Activated T-cell treated with anti-CD3 and anti-CD28 coated beads, Interleukin-2, amount 50 U/mL, for 24 hours (primary cell): ENCODE measurements at regions not wholly inside any gene's neighbourhood (a gene's known extent, or its start where the extent isn't known, plus 50 kb on each side); places are given as distances from the start of the nearest gene placed in this dataset.

Experiments used
- DNase-seq: peaks from one replicate; pipeline ENCODE4 v3.0.0-alpha.2; 2020
- H3K27ac Mint-ChIP-seq: 2 replicates; pipeline ENCODE4 v1.8.0; 2020; ENCODE audit warnings: mild to moderate bottlenecking, mixed read lengths
- H3K27me3 Mint-ChIP-seq: 2 replicates; pipeline ENCODE4 v1.8.0; 2020; ENCODE audit warnings: mixed read lengths
- H3K36me3 Mint-ChIP-seq: 2 replicates; pipeline ENCODE4 v1.8.0; 2020; ENCODE audit warnings: low read depth, mixed read lengths
- H3K4me1 Mint-ChIP-seq: 2 replicates; pipeline ENCODE4 v1.8.0; 2020; ENCODE audit warnings: low read depth, mixed read lengths
- H3K4me3 Mint-ChIP-seq: 2 replicates; pipeline ENCODE4 v1.8.0; 2020; ENCODE audit warnings: mild to moderate bottlenecking, moderate library complexity, mixed read lengths
- H3K9me3 Mint-ChIP-seq: 2 replicates; pipeline ENCODE4 v1.8.0; 2020; ENCODE audit warnings: mixed read lengths

DNA sequence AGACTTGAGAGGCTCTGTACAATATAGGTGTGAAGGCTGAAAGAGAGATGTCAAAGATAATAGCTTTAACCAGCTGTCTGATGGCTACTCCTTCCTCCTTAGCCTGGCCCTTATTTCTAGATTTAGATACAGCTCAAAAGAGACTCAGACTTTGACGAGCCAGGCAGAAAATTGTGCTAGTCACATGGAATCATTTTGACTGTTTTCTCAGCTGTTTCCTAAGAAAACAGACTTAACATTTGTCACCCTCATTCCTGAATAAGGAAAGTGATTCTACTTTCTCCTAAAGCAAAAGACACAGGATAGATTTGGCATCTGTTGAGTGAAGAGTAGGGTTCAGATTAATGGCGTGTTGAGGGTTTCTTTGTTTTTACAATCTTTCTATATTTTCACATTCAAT lies 340.7 kb downstream of the DHX15 start:
- H3K27me3 Mint-ChIP-seq = no peaks in the 10 kb centered on the region
- no peaks in the 10 kb centered on the region for H3K36me3 Mint-ChIP-seq
- H3K9me3 Mint-ChIP-seq = no peaks in the 10 kb centered on the region
- no peak overlapping the region for H3K4me3 Mint-ChIP-seq
- no peaks in the 10 kb centered on the region for H3K4me1 Mint-ChIP-seq
- no peak for DNase-seq
- H3K27ac Mint-ChIP-seq = no peak overlapping the region

DNA sequence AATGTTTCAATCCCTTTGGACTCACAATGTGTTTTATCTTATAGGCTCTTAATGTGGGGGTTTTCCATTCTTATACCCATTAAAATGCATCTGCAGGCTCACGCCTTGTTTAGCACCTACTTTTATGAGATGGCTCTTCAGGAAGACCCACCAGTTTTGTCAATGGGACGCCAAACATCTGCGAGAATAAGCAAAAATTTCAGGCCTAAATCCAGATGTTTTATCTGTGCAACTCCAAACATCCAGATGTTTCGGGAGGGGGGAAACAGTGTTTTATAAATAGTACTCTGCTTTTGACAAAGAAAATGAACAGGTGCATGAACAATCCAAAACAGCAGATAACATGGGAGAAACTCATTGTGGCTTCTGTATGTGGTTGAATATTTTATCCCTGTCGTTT lies 342.8 kb downstream of the DHX15 start:
- Mint-ChIP-seq H3K27ac (no peak overlapping the region), H3K4me3 (no peak overlapping the region), H3K4me1 (no peaks in the 10 kb centered on the region), H3K36me3 (no peaks in the 10 kb centered on the region), H3K9me3 (no peaks in the 10 kb centered on the region), H3K27me3 (no peaks in the 10 kb centered on the region)
- no peak for DNase-seq

GRCh38 chr4:24240655-24241054 lies 343.7 kb downstream of the DHX15 start:
- no peaks in the 10 kb centered on the region for H3K27me3 Mint-ChIP-seq
- no peaks in the 10 kb centered on the region for H3K9me3 Mint-ChIP-seq
- no peak overlapping the region for H3K27ac Mint-ChIP-seq
- DNase-seq = no peak
- no peaks in the 10 kb centered on the region for H3K36me3 Mint-ChIP-seq
- H3K4me3 Mint-ChIP-seq = no peak overlapping the region
- no peaks in the 10 kb centered on the region for H3K4me1 Mint-ChIP-seq

- H3K9me3 Mint-ChIP-seq = no peaks in the 10 kb centered on the region
- no peaks in the 10 kb centered on the region for H3K36me3 Mint-ChIP-seq
- no peak overlapping the region for H3K27ac Mint-ChIP-seq
- H3K4me1 Mint-ChIP-seq = no peaks in the 10 kb centered on the region
- no peak overlapping the region for H3K4me3 Mint-ChIP-seq
- DNase-seq = no peak
- H3K27me3 Mint-ChIP-seq = no peaks in the 10 kb centered on the region
Observed at GRCh38 chr4:24237709-24238108, 346.6 kb downstream of the DHX15 start.

DNA sequence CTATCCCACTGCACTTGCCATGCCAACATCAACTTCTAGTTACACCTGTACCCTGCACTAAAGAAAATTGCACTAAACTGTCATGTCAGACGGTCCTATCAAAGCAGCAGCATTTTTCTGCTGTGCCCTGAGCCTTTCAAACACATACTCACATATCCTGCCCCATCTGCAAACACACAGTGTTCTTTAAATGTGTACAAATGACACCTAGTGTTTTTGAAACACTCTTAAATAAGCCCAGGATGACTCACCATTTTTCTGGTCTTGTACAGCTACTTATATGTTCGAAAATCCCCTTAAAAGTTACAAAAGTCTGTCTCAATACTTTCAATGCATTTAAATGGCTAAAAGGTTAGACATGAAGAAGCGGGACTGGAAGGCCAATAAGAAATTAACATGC lies 346.7 kb upstream of the PPARGC1A start:
- no peaks in the 10 kb centered on the region for H3K27me3 Mint-ChIP-seq
- no peak overlapping the region for H3K27ac Mint-ChIP-seq
- no peak for DNase-seq
- no peaks in the 10 kb centered on the region for H3K36me3 Mint-ChIP-seq
- no peak overlapping the region for H3K4me3 Mint-ChIP-seq
- no peaks in the 10 kb centered on the region for H3K4me1 Mint-ChIP-seq
- H3K9me3 Mint-ChIP-seq = no peaks in the 10 kb centered on the region

DNA sequence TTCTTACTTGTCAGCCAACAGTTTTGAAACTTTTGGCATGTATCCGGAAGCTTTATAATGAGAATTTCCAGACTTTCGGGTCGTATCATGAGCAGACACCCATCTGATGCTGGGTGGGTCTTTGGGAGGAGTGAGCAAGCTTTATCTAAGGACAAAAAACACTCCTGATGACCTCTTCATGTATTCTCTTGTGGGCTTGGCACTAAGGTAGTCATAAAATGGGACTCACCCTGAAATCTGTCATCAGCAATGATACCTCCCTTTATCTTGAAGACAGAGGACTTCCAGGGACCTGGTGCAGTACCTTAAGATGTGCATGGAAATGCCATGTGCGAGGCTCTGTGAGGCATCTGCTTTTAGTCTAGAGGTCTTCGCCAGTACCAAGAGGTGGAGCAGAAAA lies 346.3 kb upstream of the PPARGC1A start:
- no peaks in the 10 kb centered on the region for H3K4me1 Mint-ChIP-seq
- H3K27ac Mint-ChIP-seq = no peak overlapping the region
- no peaks in the 10 kb centered on the region for H3K27me3 Mint-ChIP-seq
- no peaks in the 10 kb centered on the region for H3K9me3 Mint-ChIP-seq
- no peak for DNase-seq
- no peak overlapping the region for H3K4me3 Mint-ChIP-seq
- H3K36me3 Mint-ChIP-seq = no peaks in the 10 kb centered on the region

DNA sequence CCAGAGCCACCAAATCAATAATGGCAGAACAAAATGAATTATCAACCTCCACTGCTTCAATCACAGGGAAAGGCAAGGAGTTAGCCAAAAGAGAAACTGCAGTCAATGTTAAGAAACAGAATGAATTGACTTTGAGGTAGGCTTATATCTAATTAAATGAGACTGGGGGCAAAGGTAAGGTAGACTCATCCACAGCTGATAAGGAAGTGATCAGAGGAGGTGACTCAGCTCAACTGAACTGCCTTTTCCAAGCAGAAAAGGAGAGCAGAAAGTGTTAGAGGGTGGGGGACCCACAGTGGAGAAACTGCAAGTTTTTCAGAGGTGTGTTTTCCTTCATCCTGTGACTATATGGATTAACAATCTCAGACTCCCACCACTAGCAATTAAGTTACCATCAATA lies 345.8 kb upstream of the PPARGC1A start:
- Mint-ChIP-seq H3K4me1 (no peaks in the 10 kb centered on the region), H3K36me3 (no peaks in the 10 kb centered on the region), H3K27ac (no peak overlapping the region), H3K9me3 (no peaks in the 10 kb centered on the region), H3K27me3 (no peaks in the 10 kb centered on the region), H3K4me3 (no peak overlapping the region)
- DNase-seq = no peak

DNA sequence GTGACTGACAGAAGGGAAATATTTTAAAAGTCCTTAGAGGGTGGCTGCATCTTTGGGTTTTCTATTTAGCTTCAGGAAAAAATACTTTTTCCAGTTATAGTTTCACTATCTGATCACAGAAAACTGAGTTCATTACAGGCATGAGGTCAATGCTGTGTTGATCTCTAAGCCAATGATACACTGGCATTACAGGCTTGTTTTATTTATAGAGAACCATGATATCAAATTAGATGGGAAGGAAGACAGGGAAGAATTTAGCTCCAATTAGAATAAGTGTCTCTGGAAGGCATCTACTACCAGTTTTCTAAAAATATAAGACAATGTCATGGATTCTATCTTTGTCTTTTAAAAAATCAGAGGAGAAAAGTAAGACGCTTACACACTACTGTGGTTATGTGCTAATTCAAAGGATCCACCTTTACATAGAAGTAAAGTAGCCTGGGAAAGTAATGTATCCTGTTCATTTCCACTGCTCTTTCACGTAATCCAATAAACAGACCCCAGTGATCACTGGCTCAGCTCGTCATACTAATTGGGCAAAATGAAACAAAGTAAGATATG lies 344.5 kb upstream of the PPARGC1A start:
- Mint-ChIP-seq H3K4me3 (no peak overlapping the region), H3K9me3 (no peaks in the 10 kb centered on the region), H3K4me1 (no peaks in the 10 kb centered on the region), H3K27ac (no peak overlapping the region), H3K36me3 (no peaks in the 10 kb centered on the region), H3K27me3 (no peaks in the 10 kb centered on the region)
- DNase-seq = no peak

DNA sequence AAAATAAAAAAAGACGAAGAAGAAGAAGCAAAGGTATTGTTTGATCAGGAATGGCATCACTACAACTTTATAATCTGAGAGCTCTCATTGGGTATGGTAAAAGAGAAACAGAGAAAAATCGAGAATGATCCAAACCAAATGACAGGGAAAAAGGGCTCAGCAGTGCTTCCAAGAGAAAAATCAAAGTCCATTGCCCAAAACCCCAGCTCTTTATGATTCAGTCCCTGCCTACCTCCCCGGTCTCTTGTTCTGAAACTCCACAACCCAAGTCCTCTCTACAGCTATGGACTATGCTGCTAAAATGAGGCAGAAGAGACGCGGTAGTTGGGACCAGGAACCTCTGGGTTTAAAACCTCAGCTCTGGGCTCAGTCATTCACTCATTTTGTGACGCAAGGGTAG lies 341.1 kb upstream of the PPARGC1A start:
- Mint-ChIP-seq H3K36me3 (no peaks in the 10 kb centered on the region), H3K27me3 (no peaks in the 10 kb centered on the region), H3K4me1 (no peaks in the 10 kb centered on the region), H3K9me3 (peaks cover 4% of the 10 kb centered on the region), H3K4me3 (no peak overlapping the region), H3K27ac (no peak overlapping the region)
- DNase-seq = no peak

DNA sequence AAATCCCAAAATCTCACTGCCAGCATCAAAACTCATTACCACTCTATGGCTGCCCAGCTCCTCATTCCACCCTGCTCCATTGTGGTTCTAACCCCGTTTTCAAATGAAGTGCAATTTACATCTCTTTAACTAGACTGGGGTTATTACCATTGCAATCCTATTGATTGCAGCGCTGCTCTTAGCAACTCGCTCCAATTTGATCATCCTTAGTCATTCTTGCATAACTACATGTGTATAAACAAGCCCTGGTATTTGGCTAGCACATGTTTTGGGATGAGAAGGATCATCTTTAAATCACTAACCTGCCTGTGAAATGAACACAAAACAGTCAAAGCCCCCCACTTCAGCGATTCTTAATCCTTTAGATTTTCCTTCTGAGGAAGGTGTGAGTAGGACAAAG lies 340.1 kb upstream of the PPARGC1A start:
- no peak for DNase-seq
- no peaks in the 10 kb centered on the region for H3K27me3 Mint-ChIP-seq
- H3K4me3 Mint-ChIP-seq = no peak overlapping the region
- H3K4me1 Mint-ChIP-seq = no peaks in the 10 kb centered on the region
- H3K9me3 Mint-ChIP-seq = peaks cover 4% of the 10 kb centered on the region
- no peaks in the 10 kb centered on the region for H3K36me3 Mint-ChIP-seq
- no peak overlapping the region for H3K27ac Mint-ChIP-seq

DNA sequence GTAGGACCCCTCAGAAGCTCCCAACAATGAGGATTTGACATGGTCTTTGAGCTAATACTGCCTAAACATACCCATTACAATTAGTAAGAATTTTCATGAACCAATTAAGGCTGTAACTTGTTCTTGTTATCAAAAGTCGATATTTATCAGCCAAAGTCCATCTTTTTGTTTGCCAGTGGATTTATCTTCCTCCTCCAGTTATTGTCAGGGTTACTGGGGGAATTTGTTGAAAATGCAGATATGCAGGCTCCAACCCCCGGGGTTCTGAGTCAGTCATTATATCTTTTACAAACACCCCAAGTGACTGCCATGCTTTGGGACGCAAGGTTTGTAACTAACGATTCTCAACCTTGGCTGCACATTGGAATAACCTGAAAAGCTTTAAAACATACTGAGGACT lies 338.8 kb upstream of the PPARGC1A start:
- no peaks in the 10 kb centered on the region for H3K4me1 Mint-ChIP-seq
- no peak for DNase-seq
- peaks cover 4% of the 10 kb centered on the region for H3K9me3 Mint-ChIP-seq
- no peaks in the 10 kb centered on the region for H3K36me3 Mint-ChIP-seq
- no peaks in the 10 kb centered on the region for H3K27me3 Mint-ChIP-seq
- H3K27ac Mint-ChIP-seq = no peak overlapping the region
- H3K4me3 Mint-ChIP-seq = no peak overlapping the region

DNA sequence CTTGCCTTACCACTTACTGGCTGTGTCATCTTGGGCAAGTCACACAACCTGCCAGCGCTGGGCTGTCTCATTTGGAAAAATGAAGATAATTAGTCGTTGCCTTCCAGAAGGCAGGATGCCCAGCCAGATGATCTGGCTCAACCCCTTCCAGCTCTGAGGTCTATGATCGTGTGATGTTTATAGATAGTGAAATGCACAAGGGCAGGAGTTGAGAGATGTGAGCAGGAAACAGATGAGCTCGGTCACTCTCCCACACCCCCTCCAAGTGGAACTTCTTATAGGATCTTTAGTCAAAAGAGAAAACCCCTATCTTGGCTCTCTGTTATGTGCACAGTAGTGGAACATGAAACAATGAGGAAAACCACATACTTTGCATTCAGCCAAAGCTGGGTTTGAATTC lies 336.8 kb upstream of the PPARGC1A start:
- H3K36me3 Mint-ChIP-seq = no peaks in the 10 kb centered on the region
- peaks cover 4% of the 10 kb centered on the region for H3K9me3 Mint-ChIP-seq
- DNase-seq = no peak

DNA sequence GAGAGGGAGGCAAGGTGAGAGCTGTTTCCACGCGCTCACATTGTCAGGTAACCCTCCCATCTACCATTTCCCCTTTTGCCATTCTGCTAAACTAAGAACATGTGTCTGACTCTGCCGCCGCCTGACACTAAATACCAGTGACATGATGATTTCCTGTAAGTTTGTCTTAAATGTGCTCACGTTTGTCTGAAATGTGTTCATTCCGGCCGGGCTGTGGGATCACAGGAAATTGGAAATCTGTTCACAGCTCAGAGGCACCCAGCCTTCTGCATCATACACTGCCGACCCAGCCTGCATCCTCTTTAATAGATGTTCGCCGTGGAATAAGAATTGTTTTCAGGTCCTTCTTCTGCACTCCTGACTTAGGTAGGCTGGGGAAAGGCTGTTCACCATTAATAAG lies 336.2 kb upstream of the PPARGC1A start:
- H3K27ac Mint-ChIP-seq = no peak overlapping the region
- DNase-seq = no peak
- no peaks in the 10 kb centered on the region for H3K27me3 Mint-ChIP-seq
- no peak overlapping the region for H3K4me3 Mint-ChIP-seq
- peaks cover 4% of the 10 kb centered on the region for H3K9me3 Mint-ChIP-seq
- H3K36me3 Mint-ChIP-seq = no peaks in the 10 kb centered on the region
- no peaks in the 10 kb centered on the region for H3K4me1 Mint-ChIP-seq

More for the DNA sequence above, 336.8 kb upstream of the PPARGC1A start:
- H3K27ac Mint-ChIP-seq = no peak overlapping the region
- no peaks in the 10 kb centered on the region for H3K4me1 Mint-ChIP-seq
- H3K4me3 Mint-ChIP-seq = no peak overlapping the region
- H3K27me3 Mint-ChIP-seq = no peaks in the 10 kb centered on the region

- H3K9me3 Mint-ChIP-seq = peaks cover 6% of the 10 kb centered on the region
- H3K4me1 Mint-ChIP-seq = no peaks in the 10 kb centered on the region
- H3K27me3 Mint-ChIP-seq = no peaks in the 10 kb centered on the region
- no peak for DNase-seq
- H3K4me3 Mint-ChIP-seq = no peak overlapping the region
- H3K27ac Mint-ChIP-seq = no peak overlapping the region
- no peaks in the 10 kb centered on the region for H3K36me3 Mint-ChIP-seq
Observed at GRCh38 chr4:24224446-24224845, 334.6 kb upstream of the PPARGC1A start.

DNA sequence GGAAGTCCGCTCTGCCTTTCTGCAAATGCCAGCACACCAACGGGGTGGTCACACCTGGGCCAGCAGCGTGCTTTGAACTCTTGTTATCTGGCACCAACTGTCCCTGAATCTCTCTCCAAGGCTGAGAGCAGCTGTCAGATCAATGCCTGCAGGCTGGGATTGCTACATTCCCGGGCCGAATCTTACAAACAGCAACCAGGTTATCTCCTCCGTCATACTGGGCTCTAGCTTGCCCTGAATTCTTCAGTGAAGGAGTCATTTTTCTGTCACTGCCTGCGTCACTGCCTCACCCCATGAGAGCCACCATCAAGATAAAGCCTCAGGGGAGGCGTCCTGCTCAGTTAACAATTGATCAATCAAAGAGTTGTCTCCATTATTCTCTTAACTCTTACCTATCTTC lies 329.4 kb upstream of the PPARGC1A start:
- no peaks in the 10 kb centered on the region for H3K4me1 Mint-ChIP-seq
- peaks cover 2% of the 10 kb centered on the region for H3K9me3 Mint-ChIP-seq
- H3K36me3 Mint-ChIP-seq = no peaks in the 10 kb centered on the region
- H3K27me3 Mint-ChIP-seq = no peaks in the 10 kb centered on the region
- H3K27ac Mint-ChIP-seq = no peak overlapping the region
- no peak for DNase-seq
- no peak overlapping the region for H3K4me3 Mint-ChIP-seq

DNA sequence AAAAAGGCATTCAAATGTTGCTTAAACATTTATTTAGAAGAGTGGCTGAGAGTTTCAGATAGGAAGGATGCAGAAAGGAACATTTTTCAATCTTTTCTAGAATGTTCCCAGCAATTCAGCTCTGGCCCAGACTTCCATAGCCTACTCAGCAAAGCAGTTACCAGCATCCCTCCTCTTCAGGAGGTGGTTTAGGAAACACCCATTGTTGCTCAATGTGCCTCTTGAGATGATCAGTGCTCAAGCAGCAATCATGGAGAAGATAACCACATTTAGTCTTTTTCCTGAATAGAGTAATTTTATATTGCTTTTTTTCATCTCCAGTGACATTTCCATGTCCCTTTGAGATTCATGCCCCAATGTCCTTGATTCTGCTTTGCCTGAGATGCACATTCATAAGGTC lies 328.7 kb upstream of the PPARGC1A start:
- H3K27ac Mint-ChIP-seq = no peak overlapping the region
- no peaks in the 10 kb centered on the region for H3K27me3 Mint-ChIP-seq
- no peak overlapping the region for H3K4me3 Mint-ChIP-seq

More for the DNA sequence above, 328.7 kb upstream of the PPARGC1A start:
- Mint-ChIP-seq H3K4me1 (no peaks in the 10 kb centered on the region), H3K36me3 (no peaks in the 10 kb centered on the region), H3K9me3 (peaks cover 2% of the 10 kb centered on the region)
- no peak for DNase-seq
